ENCODE measurements at regions not wholly inside any gene's neighbourhood (a gene's known extent, or its start where the extent isn't known, plus 50 kb on each side); places are given as distances from the start of the nearest gene placed in this dataset.

GRCh38 chr3:17931131-17931530 lies 188.7 kb upstream of the TBC1D5 start:
- H3K79me2 ChIP-seq (ENCODE audit: control insufficient read depth, low read length): no peaks in the 10 kb centered on the region
- no peak overlapping the region for H3K4me3 ChIP-seq (ENCODE audit: low read length)
- H3K27ac ChIP-seq (ENCODE audit: low read depth, low read length): no peak overlapping the region
- no peaks in the 10 kb centered on the region for H3F3A ChIP-seq (ENCODE audit: control insufficient read depth, insufficient read depth)
- H3K9me2 ChIP-seq (replicated peaks; ENCODE audit: control insufficient read depth, low read length): no peaks in the 10 kb centered on the region
- H3K9me3 ChIP-seq (ENCODE audit: control insufficient read depth, insufficient read depth, low read length): no peaks in the 10 kb centered on the region
- no peaks in the 10 kb centered on the region for H4K20me1 ChIP-seq (ENCODE audit: control insufficient read depth, insufficient read depth, low read depth, low read length)
- no peaks in the 10 kb centered on the region for H3K36me3 ChIP-seq (ENCODE audit: control insufficient read depth, low read length)
- no peak overlapping the region for H3K4me2 ChIP-seq (ENCODE audit: low read length)
- no peaks in the 10 kb centered on the region for H3K4me1 ChIP-seq (ENCODE audit: control insufficient read depth, low read length)
- peaks cover 5% of the 10 kb centered on the region for H3K27me3 ChIP-seq (ENCODE audit: control insufficient read depth, low read length)
- no peak for TF ChIP-seq EZH2phosphoT487 (IDR thresholded peaks at IDR 0.05; ENCODE audit: borderline replicate concordance, low read length)
- TF ChIP-seq, protein P1, sequence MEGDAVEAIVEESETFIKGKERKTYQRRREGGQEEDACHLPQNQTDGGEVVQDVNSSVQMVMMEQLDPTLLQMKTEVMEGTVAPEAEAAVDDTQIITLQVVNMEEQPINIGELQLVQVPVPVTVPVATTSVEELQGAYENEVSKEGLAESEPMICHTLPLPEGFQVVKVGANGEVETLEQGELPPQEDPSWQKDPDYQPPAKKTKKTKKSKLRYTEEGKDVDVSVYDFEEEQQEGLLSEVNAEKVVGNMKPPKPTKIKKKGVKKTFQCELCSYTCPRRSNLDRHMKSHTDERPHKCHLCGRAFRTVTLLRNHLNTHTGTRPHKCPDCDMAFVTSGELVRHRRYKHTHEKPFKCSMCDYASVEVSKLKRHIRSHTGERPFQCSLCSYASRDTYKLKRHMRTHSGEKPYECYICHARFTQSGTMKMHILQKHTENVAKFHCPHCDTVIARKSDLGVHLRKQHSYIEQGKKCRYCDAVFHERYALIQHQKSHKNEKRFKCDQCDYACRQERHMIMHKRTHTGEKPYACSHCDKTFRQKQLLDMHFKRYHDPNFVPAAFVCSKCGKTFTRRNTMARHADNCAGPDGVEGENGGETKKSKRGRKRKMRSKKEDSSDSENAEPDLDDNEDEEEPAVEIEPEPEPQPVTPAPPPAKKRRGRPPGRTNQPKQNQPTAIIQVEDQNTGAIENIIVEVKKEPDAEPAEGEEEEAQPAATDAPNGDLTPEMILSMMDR (IDR thresholded peaks at IDR 0.05; ENCODE audit: low read depth, low read length, poor library complexity, severe bottlenecking): no peak

- no peaks in the 10 kb centered on the region for H3K27me3 ChIP-seq (ENCODE audit: control insufficient read depth, low read length)
- no peaks in the 10 kb centered on the region for H3K36me3 ChIP-seq (ENCODE audit: control insufficient read depth, low read length)
- H4K20me1 ChIP-seq (ENCODE audit: control insufficient read depth, insufficient read depth, low read depth, low read length): no peaks in the 10 kb centered on the region
- no peak for TF ChIP-seq EZH2phosphoT487 (IDR thresholded peaks at IDR 0.05; ENCODE audit: borderline replicate concordance, low read length)
- TF ChIP-seq, protein P1 (IDR thresholded peaks at IDR 0.05; ENCODE audit: low read depth, low read length, poor library complexity, severe bottlenecking): no peak
- no peaks in the 10 kb centered on the region for H3K79me2 ChIP-seq (ENCODE audit: control insufficient read depth, low read length)
- H3K9me3 ChIP-seq (ENCODE audit: control insufficient read depth, insufficient read depth, low read length): no peaks in the 10 kb centered on the region
- H3K4me1 ChIP-seq (ENCODE audit: control insufficient read depth, low read length): no peaks in the 10 kb centered on the region
- no peak overlapping the region for H3K27ac ChIP-seq (ENCODE audit: low read depth, low read length)
- no peaks in the 10 kb centered on the region for H3K9me2 ChIP-seq (replicated peaks; ENCODE audit: control insufficient read depth, low read length)
- H3K4me2 ChIP-seq (ENCODE audit: low read length): no peak overlapping the region
- no peak overlapping the region for H3K4me3 ChIP-seq (ENCODE audit: low read length)
- H3F3A ChIP-seq (ENCODE audit: control insufficient read depth, insufficient read depth): no peaks in the 10 kb centered on the region
Observed at GRCh38 chr3:17928502-17929145, 186.2 kb upstream of the TBC1D5 start.

DNA sequence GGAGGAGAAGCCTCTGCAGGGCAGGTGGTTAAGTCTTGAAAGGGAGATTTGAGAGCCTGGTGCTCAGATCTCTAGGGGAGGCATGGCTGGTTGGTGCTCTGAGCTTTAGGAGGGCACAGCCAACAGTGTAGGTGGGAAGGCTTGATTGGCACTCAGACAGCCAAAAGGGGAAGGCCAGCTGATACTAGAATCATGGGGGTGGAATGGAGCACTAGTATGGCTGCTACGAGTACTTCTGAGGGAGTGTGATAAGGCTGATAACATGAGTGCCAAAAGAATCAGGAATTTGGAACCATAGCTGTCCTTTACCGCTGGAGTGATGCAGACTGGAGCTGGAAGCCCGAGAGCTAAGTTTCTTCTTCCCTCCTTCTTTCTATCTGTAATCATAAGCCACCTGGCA lies 184.6 kb upstream of the TBC1D5 start:
- Histone ChIP-seq H3K4me2 (ENCODE audit: low read length) (no peak overlapping the region), H3K27ac (ENCODE audit: low read depth, low read length) (no peak overlapping the region), H3K9me3 (ENCODE audit: control insufficient read depth, insufficient read depth, low read length) (no peaks in the 10 kb centered on the region), H3K4me3 (ENCODE audit: low read length) (no peak overlapping the region), H3F3A (ENCODE audit: control insufficient read depth, insufficient read depth) (no peaks in the 10 kb centered on the region), H3K4me1 (ENCODE audit: control insufficient read depth, low read length) (no peaks in the 10 kb centered on the region), H3K9me2 (replicated peaks; ENCODE audit: control insufficient read depth, low read length) (no peaks in the 10 kb centered on the region), H3K27me3 (ENCODE audit: control insufficient read depth, low read length) (no peaks in the 10 kb centered on the region), H4K20me1 (ENCODE audit: control insufficient read depth, insufficient read depth, low read depth, low read length) (no peaks in the 10 kb centered on the region), H3K79me2 (ENCODE audit: control insufficient read depth, low read length) (no peaks in the 10 kb centered on the region), H3K36me3 (ENCODE audit: control insufficient read depth, low read length) (no peaks in the 10 kb centered on the region)
- TF ChIP-seq, protein P1 (IDR thresholded peaks at IDR 0.05; ENCODE audit: low read depth, low read length, poor library complexity, severe bottlenecking): no peak
- TF ChIP-seq EZH2phosphoT487 (IDR thresholded peaks at IDR 0.05; ENCODE audit: borderline replicate concordance, low read length): no peak
